ENCODE measurements at regions not wholly inside any gene's neighbourhood (a gene's known extent, or its start where the extent isn't known, plus 50 kb on each side); places are given as distances from the start of the nearest gene placed in this dataset.

GRCh38 chr5:52449516-52449915 lies 338.2 kb upstream of the ITGA1 start:
- ATAC-seq = no peak
- Histone ChIP-seq H4K20me1 (ENCODE audit: control insufficient read depth, insufficient read depth) (no peaks in the 10 kb centered on the region), H3K4me2 (ENCODE audit: control insufficient read depth, insufficient read depth) (no peak overlapping the region), H3K27ac (ENCODE audit: control insufficient read depth, insufficient read depth) (no peak overlapping the region), H3K27me3 (replicated peaks in 1 of 2; ENCODE audit: control insufficient read depth in 2 of 2, insufficient read depth in 2 of 2, low read length in 1 of 2) (no peaks in the 10 kb centered on the region), H3K9ac (ENCODE audit: control insufficient read depth, insufficient read depth, low read length) (no peak overlapping the region), H3K4me3 (no peak overlapping the region), H3K9me3 (replicated peaks; ENCODE audit: control insufficient read depth, insufficient read depth, low read length) (no peaks in the 10 kb centered on the region), H3K36me3 (ENCODE audit: control insufficient read depth in 2 of 2, insufficient read depth in 2 of 2, low read length in 1 of 2) (no peaks in the 10 kb centered on the region), H3K79me2 (ENCODE audit: control insufficient read depth, insufficient read depth, low read length) (no peaks in the 10 kb centered on the region), H2AFZ (ENCODE audit: control insufficient read depth, low read depth, low read length) (no peak overlapping the region), H3K4me1 (ENCODE audit: control insufficient read depth, insufficient read depth, low read length) (no peaks in the 10 kb centered on the region)
- FAIRE-seq = no peak
- ChIA-PET SMC1A (ENCODE audit: uncharacterized antibody, unreplicated experiment) (no interaction called here), RAD21 (ENCODE audit: unreplicated experiment) (no interaction called here), CTCF (no interaction called here), POLR2A (no interaction called here)
- intact Hi-C loops (cut with micrococcal nuclease; ENCODE audit: unreplicated experiment) (no loop called here), in situ Hi-C loops (cut with MboI) (no loop called here)
- BruUV-seq (replicated peaks) = no TSS peak
- 3% methylated on average over 3 of the region's 3 CpGs for WGBS (ENCODE audit: insufficient coverage, insufficient replicate concordance, low lambda C conversion rate, missing lambda C conversion rate)
- no peak for DNase-seq (ENCODE audit: low read depth, low spot score)
- TF ChIP-seq USF1 (IDR thresholded peaks at IDR 0.05; ENCODE audit: borderline replicate concordance, extremely low read length, insufficient read depth, low read depth, low read length) (no peak), PML (IDR thresholded peaks at IDR 0.05; ENCODE audit: low read length) (no peak), MAX (IDR thresholded peaks at IDR 0.05; ENCODE audit: low read depth, low read length) (no peak), ZBTB33 (IDR thresholded peaks at IDR 0.05) (no peak), MEF2B (IDR thresholded peaks at IDR 0.05; ENCODE audit: partially characterized antibody, poor library complexity, severe bottlenecking) (no peak), ETV6 (conservative IDR thresholded peaks at IDR 0.05 in 1 of 2, IDR thresholded peaks at IDR 0.05 in 1 of 2; ENCODE audit: borderline replicate concordance in 1 of 2, low read depth in 1 of 2) (no peak), KDM1A (IDR thresholded peaks at IDR 0.05; ENCODE audit: borderline replicate concordance) (no peak), PAX5 (IDR thresholded peaks at IDR 0.05; ENCODE audit: borderline replicate concordance, low read depth, low read length) (no peak), SKIL (IDR thresholded peaks at IDR 0.05; ENCODE audit: low read depth, poor library complexity, severe bottlenecking) (no peak)
